HG03045 (cell line): ENCODE measurements at regions not wholly inside any gene's neighbourhood (a gene's known extent, or its start where the extent isn't known, plus 50 kb on each side); places are given as distances from the start of the nearest gene placed in this dataset.
"Not testable (repeated sequence)": the region's sequence is repeated elsewhere in the genome, so short reads cannot be mapped to it uniquely, and the experiment has no call there.

Source experiments
- ATAC-seq: cut with Tn5 transposase; IDR thresholded peaks from one replicate; pipeline ENCODE4 v1.9.1; 2021; ENCODE audit warnings: mild to moderate bottlenecking, moderate library complexity; ENCODE audit not compliant: unreplicated experiment

DNA sequence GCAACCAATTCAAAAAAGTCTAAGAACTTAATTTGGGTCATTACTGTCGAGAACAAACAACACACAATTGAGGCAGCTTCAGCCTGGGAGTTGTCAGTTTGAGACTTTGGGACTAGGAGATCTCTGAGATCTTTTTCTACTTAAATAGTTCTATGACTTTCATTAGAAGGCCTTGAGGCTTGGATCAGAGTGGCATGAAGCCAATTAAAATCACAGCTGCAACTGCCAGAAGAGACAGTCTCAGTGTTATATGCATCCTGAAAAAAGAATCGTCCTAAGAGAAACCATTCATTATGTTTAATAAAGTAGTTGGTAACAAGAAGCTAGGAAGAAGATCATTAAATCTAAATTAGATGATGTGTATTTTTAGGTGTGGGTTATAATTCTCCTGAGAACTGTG is 170.8 kb upstream of the RASSF8 start:
- ATAC-seq: no peak

DNA sequence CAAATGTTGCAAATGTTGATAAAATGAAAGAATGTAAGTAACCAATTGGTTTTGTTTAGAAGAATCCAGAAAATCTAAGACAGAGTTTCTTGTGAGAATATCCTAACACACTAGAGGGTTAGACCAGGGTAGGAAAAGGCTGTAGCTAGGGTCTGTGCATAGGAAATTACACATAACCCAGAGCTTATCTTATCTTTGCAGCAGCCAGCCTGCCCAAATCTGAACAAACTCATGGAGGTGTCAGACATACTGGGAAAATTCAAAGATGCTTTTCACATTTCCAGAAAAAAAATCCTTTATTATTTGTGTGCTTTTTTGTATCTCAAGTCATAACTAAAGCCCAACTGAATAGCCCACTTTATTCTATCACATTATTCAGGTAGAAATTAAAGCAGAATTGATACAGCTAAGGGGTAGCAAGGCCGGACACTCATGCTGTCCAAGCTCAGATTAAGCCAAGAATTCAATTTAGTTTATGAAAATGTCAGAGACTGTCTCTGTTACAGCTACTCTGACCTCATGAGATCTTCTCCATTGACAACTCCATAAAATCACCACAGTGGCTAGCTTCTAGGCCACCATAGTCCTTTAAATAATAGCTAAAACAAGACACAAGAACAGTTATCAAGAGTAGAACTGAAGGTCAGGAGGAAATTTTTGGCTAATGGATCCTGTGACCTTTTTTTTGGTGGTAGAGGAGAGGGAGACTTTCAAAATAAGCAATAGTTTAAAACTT is 169.6 kb upstream of the RASSF8 start:
- ATAC-seq: no peak

DNA sequence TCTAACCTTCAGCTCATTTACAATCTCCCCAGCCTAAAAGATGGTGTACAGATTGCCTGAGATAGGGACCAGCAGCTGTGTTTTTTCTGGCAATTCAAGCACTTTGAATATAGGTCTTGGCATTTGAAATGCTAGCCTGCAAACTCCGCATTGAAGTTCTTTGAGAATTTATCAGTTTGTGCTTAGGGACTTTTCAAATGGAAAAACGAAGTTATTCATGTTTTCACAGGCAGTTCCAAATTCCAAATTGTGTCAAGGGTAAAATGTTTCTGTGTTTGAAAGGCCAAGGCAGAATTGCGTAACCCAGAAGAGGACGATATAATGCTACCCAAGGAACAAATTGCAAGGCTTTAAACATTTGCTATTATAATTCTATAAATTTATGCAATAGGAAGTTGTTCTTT is 168.9 kb upstream of the RASSF8 start:
- ATAC-seq: no peak

DNA sequence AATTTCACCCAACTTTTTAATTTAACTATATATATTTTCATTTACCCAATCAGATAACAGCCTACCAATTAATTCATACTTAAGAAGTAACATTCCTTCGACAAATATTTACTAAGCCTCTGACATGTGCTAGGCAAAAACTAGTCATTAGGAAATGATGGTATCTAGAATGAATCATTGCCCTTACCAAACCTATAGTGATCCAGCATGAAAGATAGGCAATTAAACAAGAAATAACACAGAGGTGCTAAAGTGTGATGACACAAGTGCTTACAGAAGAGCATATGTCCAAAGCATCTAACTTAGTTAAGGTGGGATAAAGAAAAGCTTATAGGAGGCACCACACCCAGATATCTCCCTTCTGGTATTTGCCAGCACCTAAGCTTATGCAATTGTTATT is 166.5 kb upstream of the RASSF8 start:
- no peak for ATAC-seq

DNA sequence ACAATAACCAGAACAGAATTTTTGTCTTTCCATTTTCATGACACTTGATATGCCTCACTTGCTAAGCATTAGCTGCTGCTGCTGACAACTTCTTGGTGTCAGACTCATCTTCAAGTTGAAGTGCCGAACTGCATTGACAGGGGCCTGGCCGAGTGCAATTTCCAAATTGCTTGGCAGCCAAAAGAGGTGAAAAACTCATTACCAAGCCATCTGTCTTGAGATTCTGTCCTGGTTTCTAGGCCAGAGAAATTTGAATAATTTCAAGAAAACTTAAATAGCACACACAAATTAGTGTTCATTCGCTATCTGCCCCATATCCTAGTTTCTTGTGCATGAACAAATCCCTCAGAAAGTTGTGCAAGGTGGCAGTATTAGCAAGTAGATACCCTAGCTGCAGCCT is 165.3 kb upstream of the RASSF8 start:
- ATAC-seq: no peak

DNA sequence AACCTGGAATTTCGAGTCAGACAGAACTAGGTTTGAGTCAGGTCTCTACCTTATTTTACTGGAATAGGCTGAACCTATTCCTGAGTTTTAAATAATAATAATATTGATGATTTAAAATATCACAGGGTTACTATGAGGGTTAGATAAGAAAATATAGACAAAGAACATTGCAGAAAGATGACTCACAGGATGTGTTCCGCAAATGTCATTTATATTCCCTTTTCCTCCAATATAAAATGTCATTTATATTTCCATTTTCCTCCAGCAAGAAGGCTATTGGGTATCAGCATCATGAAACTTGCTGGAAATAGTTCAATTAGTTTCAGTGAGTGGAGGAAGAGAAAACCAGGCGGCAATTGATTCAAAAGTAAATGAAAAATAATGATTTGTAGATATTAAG is 163.9 kb upstream of the RASSF8 start:
- no peak for ATAC-seq

DNA sequence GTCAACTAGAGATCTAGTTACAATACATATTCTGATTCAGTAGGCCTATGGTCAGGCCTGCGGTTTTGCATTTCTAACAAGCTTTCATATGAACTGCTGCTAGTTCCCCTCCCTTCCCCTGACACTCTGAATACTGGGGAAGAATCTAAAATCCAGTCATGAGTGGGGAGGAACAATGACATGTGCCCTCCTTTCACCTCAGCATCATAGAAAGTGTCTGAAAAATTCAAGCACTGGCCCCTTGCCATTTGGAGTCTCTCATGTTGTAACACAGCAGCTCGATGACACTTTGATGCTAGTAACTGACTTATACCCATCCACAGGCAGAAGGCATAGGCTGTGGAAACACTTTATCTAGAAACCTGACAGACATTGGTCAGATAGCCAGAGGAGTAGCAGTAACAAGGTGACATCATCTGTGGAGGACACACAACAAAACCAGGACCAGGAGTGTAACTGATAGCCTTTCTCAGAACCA is 161.9 kb upstream of the RASSF8 start:
- ATAC-seq: no peak

DNA sequence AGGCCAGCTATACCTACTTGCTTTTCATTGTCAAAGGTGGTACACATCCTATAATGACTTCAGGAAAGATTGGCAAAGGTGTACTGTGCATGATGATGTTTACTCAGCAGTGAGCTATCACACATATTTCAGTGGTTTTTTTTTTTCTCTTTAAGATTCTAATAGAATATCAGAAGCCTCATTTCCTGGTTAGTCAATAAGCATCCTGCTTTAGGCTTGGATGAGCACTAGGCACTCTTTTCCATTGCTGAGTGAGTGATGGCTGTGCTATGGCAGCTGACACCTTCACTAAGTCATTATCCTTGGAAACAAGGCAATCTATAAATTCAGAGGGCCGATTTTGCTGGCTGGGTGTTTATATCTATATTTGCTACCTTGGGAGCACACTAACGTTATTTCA is 161.1 kb upstream of the RASSF8 start:
- no peak for ATAC-seq

DNA sequence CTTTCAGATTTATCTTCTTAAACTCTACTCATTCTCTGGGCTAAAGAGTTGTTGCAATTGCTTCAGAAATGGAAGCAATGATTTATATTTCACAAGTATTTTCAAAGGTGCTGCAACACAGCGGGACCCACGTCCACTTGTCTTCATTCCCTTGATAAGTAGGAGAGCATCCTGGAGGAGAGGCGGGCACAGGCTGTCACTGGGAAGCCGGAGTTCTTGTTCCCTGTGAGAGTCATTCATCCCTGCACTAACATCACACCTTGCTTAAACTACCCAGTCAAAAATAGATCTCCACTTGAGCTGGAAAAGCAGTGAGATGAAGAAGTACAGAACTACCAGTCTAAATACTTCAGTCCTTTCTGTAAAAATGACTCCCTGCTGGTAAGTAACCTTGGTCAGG is 160.5 kb upstream of the RASSF8 start:
- no peak for ATAC-seq

DNA sequence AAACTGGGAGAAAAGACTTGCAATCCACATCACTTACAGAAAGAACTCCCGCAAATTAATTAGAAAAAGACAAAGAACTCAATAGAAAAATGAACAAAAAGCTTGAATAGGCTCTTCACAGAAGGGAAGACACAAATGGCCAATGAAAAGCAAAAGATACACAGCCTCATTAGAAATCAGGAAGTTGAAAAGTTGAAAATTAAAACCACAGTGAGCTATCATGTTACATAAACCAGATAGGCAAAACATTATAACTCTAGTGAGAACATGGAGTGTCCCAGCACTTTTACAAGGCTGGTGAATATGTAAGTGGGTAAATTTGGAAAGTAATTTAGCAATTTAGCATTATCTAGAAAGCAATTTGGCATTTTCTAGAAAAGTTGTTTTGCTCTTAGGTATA is 158.4 kb upstream of the RASSF8 start:
- no peak for ATAC-seq

DNA sequence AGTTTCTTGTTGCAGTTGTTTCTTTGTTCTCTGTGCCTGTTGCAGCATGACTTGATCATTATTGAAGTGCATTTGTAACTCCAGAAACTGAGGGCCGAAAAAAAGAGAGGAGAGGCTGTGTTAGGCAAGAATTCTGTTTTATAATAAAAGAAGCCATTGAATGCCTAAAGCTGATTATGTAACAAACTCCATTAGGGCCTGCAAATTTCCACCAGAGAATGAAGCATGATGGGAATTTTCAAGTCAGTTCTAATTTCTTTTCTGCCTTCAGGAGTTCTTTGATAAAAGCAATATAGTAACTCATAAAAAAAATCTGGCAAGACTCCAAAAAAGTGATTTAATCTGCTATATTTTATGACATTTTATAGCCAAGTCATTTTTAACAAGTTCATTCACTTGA is 156.7 kb upstream of the RASSF8 start:
- no peak for ATAC-seq

DNA sequence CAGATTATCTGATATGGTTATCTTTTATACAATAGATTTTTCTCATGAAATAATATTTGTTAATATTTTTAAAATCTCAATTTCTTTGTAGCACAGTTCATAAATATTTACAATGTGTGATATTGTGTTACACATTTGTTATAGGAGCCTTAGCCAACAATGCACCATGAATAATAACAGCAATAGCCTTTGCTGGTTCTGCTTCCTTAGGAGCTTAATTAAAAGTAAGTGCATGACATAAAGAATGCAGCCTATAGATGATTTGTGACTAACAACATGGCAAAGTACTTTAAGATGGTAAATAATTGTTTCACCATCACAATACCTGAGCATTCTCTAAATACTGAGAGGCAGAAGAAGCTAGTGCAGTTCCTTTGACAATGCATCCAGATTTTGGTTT is 156.3 kb upstream of the RASSF8 start:
- ATAC-seq: no peak

DNA sequence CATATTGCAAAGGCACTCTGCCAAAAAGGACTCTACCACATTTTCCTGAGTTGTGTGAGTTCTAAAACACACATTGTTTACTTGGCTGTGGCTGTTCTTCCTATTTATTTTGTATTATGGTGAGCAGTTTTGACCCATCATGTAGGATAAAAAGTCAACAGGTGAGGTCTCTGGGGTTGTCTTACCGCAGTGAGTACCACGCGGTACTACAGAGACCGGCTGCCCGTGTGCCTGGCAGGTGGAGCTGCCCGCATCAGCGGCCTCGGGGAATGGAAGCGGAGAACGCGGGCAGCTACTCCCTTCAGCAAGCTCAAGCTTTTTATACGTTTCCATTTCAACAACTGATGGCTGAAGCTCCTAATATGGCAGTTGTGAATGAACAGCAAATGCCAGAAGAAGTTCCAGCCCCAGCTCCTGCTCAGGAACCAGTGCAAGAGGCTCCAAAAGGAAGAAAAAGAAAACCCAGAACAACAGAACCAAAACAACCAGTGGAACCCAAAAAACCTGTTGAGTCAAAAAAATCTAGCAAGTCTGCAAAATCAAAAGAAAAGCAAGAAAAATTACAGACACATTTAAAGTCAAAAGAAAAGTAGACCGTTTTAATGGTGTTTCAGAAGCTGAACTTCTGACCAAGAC is 155.3 kb upstream of the RASSF8 start:
- not testable (repeated sequence) for ATAC-seq

DNA sequence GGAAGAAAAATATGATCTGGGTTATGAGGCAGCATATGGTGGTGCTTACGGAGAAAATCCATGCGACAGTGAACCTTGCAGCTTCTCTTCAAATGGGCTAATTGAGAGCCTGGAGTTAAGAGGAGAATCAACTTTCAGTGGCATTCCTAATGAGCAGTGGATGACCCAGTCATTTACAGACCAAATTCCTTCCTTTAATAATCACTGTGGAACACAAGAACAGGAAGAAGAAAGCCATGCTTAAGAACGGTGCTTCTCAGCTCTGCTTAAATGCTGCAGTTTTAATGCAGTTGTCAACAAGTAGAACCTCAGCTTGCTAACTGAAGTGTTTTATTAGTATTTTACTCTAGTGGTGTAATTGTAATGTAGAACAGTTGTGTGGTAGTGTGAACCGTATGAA is 154.2 kb upstream of the RASSF8 start:
- ATAC-seq: not testable (repeated sequence)

DNA sequence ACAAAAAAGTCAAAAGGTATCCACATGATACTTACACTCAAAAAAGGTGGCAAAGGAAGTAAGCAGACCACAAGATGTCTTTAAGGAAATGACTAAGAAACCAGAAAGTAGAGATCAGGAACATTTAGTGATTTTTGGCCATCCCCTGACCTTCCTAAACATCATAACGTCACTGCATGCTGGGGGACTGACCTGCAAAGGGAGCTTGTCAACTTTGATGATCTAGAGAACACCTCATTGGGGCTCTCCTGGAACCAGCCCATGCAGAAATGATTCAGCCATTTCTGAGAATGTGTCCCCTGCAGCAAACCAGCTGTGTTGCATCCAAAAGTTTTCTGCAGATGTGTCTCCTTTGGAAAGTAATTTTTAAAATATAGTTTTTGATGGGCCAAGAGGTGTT is 152.2 kb upstream of the RASSF8 start:
- ATAC-seq: no peak

DNA sequence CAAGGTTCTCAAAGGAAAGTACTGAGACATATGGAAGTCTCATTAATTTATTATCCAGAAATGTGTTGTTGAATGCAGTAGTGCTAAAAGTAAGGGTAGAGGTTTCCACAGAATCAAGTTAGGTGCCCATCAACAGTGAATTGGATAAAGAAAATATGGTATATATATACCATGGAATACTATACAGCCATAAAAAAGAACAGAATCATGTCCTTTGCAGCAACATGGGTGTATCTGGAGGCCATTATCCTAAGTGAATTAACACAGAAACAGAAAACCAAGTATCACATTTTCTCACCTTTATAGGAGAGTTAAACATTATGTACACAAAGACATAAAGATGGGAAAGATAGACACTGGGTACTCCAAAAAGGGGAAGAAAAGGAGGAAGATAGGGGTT is 149.9 kb upstream of the RASSF8 start:
- ATAC-seq: no peak

DNA sequence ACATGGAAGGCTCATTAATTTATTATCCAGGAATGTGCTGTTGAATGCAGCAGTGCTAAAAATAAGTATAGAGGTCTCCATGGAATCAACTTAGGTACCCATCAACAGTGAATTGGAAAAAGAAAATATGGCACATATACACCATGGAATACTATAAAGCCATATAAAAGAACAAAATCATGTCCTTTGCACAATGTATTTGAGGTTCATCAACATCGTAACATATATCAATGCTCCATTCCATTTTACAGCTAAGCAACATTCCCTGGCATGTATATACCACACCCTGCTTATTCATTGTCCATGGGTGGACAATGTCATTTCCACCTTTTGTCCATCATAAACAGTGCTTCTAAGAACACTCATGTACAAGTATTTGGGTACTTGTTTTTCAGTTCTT is 147.8 kb upstream of the RASSF8 start:
- no peak for ATAC-seq

DNA sequence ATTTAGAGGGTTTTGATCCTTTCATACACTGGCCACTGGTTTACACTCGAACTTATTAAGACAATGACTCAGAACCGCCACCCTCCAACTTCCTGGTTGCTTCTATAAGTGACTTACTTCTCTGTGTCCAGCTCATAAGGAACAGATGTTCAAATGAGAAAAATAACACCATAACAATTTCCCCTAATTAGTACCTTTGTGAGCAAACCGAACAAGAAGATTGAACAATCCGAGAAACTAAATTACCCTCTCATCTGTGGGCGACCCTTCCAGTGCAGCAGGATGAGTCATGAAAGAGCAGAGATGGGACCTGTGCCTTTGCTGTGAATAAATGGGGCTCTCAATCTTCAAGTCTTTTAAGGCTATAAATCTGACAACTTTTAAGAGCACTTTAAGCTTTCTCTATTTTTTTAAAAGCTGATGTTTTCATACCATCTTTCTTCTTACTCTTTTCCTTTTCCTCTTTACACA is 146.8 kb upstream of the RASSF8 start:
- ATAC-seq: no peak

DNA sequence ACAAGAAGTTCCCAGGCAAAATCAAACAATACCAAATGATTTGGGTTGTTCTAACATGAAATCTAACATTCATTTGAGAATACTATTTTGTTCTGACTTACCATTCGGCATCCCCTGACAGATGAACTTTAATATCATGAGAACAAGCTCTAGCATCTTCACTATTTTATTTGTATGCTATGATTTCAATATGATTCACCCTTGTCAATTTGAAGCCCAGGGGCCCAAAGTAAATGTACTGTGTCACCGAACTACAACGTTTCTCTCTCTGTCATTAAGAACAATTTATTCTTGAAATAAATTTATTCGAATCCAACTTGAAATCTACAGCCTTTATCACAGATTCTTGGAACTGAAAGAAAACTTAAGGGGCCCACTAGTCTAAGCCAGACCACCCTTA is 146.2 kb upstream of the RASSF8 start:
- no peak for ATAC-seq

DNA sequence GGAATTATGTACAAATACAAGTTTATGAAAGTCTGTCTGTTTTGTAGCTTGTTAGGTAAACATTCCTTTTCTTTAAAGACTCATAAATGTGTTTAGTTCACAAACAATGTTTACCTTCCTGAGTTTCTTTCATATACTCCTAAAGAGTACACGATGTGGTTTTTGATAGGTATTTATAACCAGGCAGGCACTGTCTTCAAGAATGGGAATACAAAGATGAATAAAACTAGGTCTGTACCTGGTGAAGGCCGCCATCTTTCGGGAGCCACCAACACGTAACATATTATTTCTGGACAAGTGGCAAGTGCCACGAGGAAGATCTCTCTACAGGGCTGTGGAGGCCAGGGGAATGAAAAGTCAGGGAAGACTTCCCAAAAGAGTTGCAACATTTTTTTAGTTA is 144.6 kb upstream of the RASSF8 start:
- ATAC-seq: no peak

DNA sequence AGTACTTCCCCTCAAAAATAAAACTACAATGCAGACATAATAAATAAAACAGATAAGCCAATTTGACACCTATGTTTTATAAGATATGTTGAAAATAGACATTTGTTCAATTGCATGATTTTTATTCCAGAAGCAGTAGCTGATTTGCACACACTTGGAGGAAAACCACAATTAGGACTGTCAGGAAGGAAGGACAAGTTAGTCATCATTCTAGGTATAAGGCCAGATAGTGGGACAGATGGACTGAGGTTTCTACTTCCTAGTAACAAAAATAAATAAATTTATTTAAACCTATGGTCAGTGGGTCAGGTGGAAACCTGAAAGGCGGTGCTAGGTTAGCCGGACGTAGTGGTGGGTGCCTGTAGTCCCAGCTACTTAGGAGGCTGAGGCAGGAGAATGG is 141.8 kb upstream of the RASSF8 start:
- no peak for ATAC-seq

DNA sequence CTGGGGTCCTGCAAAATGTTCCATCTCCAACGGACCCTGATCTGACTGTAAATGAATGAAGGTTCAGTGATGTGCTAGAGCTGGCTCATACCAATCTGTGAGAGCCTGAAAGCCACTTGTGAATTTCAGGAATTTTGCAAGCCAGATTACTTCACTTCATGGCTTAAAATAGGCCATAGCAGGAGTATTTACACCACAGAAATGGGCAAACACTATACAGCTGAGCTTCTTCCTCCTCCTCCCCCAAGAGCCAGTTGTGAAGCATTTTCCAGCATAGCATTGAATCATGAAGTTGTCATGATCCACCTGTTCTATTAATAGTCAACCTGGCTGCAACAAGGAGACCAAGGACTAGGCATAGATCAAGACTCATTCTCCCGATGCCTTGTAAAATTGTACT is 141.3 kb upstream of the RASSF8 start:
- ATAC-seq: no peak
